ENCODE measurements at regions not wholly inside any gene's neighbourhood (a gene's known extent, or its start where the extent isn't known, plus 50 kb on each side); places are given as distances from the start of the nearest gene placed in this dataset.
"Not testable (repeated sequence)": the region's sequence is repeated elsewhere in the genome, so short reads cannot be mapped to it uniquely, and the experiment has no call there.

GRCh38 chr1:227508431-227508830 is 54.9 kb upstream of the ZNF678 start:
- H3K9ac ChIP-seq (ENCODE audit: low read length) = no peak overlapping the region
- no peak overlapping the region for H3K27ac ChIP-seq (ENCODE audit: low read depth, low read length)
- H3K9me3 ChIP-seq (ENCODE audit: control insufficient read depth, insufficient read depth, low read depth, low read length) = no peaks in the 10 kb centered on the region
- no peaks in the 10 kb centered on the region for H3K36me3 ChIP-seq (ENCODE audit: control insufficient read depth, insufficient read depth, low read length)
- no peak overlapping the region for H3K4me3 ChIP-seq (ENCODE audit: low read depth, low read length)
- no peaks in the 10 kb centered on the region for H3K4me1 ChIP-seq (ENCODE audit: control insufficient read depth, insufficient read depth, low read length)
- no peaks in the 10 kb centered on the region for H3K27me3 ChIP-seq (ENCODE audit: control insufficient read depth, insufficient read depth, low read length)

GRCh38 chr1:227506490-227507393 is 56.6 kb upstream of the ZNF678 start:
- H3K36me3 ChIP-seq (ENCODE audit: control insufficient read depth, insufficient read depth, low read length); H3K27ac ChIP-seq (ENCODE audit: low read depth, low read length); H3K9me3 ChIP-seq (ENCODE audit: control insufficient read depth, insufficient read depth, low read depth, low read length); H3K4me1 ChIP-seq (ENCODE audit: control insufficient read depth, insufficient read depth, low read length); H3K9ac ChIP-seq (ENCODE audit: low read length); H3K4me3 ChIP-seq (ENCODE audit: low read depth, low read length); H3K27me3 ChIP-seq (ENCODE audit: control insufficient read depth, insufficient read depth, low read length): not testable (repeated sequence)

DNA sequence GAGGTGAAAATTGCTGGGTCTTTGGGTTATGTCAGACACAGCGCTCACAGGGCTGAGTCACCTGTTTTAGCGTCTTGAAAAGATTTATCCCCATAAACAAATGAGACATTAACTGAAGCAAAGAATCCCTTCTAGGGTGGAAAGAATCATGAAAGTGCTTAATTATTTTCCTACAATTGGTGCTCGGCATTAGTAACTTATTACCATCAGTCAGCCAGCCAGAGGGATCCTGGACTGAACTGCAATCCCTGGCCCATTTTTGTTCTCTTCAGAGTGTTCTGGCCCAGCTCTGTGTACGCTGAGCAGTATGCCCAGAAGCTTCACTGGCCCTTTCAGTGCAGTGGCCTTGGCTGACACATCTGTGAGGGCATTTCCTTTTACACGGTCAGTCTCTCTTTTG is 67.3 kb upstream of the ZNF678 start:
- not testable (repeated sequence) for H3K9me3 ChIP-seq (ENCODE audit: control insufficient read depth, insufficient read depth, low read depth, low read length); H3K4me3 ChIP-seq (ENCODE audit: low read depth, low read length); H3K27me3 ChIP-seq (ENCODE audit: control insufficient read depth, insufficient read depth, low read length); H3K9ac ChIP-seq (ENCODE audit: low read length); H3K36me3 ChIP-seq (ENCODE audit: control insufficient read depth, insufficient read depth, low read length); H3K27ac ChIP-seq (ENCODE audit: low read depth, low read length); H3K4me1 ChIP-seq (ENCODE audit: control insufficient read depth, insufficient read depth, low read length)

GRCh38 chr1:227493863-227494551 is 69.3 kb upstream of the ZNF678 start:
- H3K9ac ChIP-seq (ENCODE audit: low read length); H3K9me3 ChIP-seq (ENCODE audit: control insufficient read depth, insufficient read depth, low read depth, low read length); H3K4me1 ChIP-seq (ENCODE audit: control insufficient read depth, insufficient read depth, low read length); H3K36me3 ChIP-seq (ENCODE audit: control insufficient read depth, insufficient read depth, low read length); H3K4me3 ChIP-seq (ENCODE audit: low read depth, low read length); H3K27me3 ChIP-seq (ENCODE audit: control insufficient read depth, insufficient read depth, low read length); H3K27ac ChIP-seq (ENCODE audit: low read depth, low read length): not testable (repeated sequence)

GRCh38 chr1:227490478-227490877 is 72.9 kb upstream of the ZNF678 start:
- no peaks in the 10 kb centered on the region; the same call in 1 of the 2 replicates for H3K27me3 ChIP-seq (ENCODE audit: control insufficient read depth, insufficient read depth, low read length)

GRCh38 chr1:227490001-227490400 is 73.4 kb upstream of the ZNF678 start:
- Histone ChIP-seq H3K9me3 (ENCODE audit: control insufficient read depth, insufficient read depth, low read depth, low read length) (peaks cover 27% of the 10 kb centered on the region), H3K9ac (ENCODE audit: low read length) (no peak overlapping the region), H3K4me3 (ENCODE audit: low read depth, low read length) (no peak overlapping the region), H3K4me1 (ENCODE audit: control insufficient read depth, insufficient read depth, low read length) (no peaks in the 10 kb centered on the region), H3K27ac (ENCODE audit: low read depth, low read length) (no peak overlapping the region), H3K36me3 (ENCODE audit: control insufficient read depth, insufficient read depth, low read length) (no peaks in the 10 kb centered on the region), H3K27me3 (ENCODE audit: control insufficient read depth, insufficient read depth, low read length) (no peaks in the 10 kb centered on the region; the same call in 1 of the 2 replicates)

More at GRCh38 chr1:227490478-227490877, 72.9 kb upstream of the ZNF678 start:
- Histone ChIP-seq H3K4me3 (ENCODE audit: low read depth, low read length) (no peak overlapping the region), H3K27ac (ENCODE audit: low read depth, low read length) (no peak overlapping the region), H3K36me3 (ENCODE audit: control insufficient read depth, insufficient read depth, low read length) (no peaks in the 10 kb centered on the region), H3K4me1 (ENCODE audit: control insufficient read depth, insufficient read depth, low read length) (no peaks in the 10 kb centered on the region), H3K9ac (ENCODE audit: low read length) (no peak overlapping the region), H3K9me3 (ENCODE audit: control insufficient read depth, insufficient read depth, low read depth, low read length) (peaks cover 27% of the 10 kb centered on the region)

DNA sequence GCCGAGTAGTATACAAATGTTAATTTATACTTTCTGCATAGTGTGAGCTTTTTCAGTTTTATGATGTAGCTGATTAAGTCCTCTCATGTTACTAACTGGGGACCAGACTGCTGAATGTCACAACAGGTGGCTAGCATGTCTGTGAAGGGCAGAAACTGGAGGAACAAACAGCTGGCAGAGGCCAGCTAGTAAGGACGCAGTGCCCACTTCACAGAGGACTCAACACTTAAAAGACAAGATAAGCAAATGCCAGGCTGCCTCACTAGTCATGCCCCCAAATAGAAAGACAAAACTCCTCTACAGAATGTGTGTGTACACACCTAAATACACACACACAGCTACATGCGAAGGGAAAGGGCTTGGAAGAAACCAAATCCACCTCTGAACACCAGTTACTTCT is 73.8 kb upstream of the ZNF678 start:
- H3K27me3 ChIP-seq (ENCODE audit: control insufficient read depth, insufficient read depth, low read length) = no peaks in the 10 kb centered on the region; the same call in 1 of the 2 replicates
- no peaks in the 10 kb centered on the region for H3K36me3 ChIP-seq (ENCODE audit: control insufficient read depth, insufficient read depth, low read length)
- H3K9ac ChIP-seq (ENCODE audit: low read length) = no peak overlapping the region
- H3K9me3 ChIP-seq (ENCODE audit: control insufficient read depth, insufficient read depth, low read depth, low read length) = peaks cover 27% of the 10 kb centered on the region
- H3K27ac ChIP-seq (ENCODE audit: low read depth, low read length) = no peak overlapping the region
- H3K4me1 ChIP-seq (ENCODE audit: control insufficient read depth, insufficient read depth, low read length) = no peaks in the 10 kb centered on the region
- H3K4me3 ChIP-seq (ENCODE audit: low read depth, low read length) = no peak overlapping the region

GRCh38 chr1:227487606-227488005 is 75.8 kb upstream of the ZNF678 start:
- H3K27ac ChIP-seq (ENCODE audit: low read depth, low read length) = no peak overlapping the region
- H3K4me3 ChIP-seq (ENCODE audit: low read depth, low read length) = no peak overlapping the region
- no peaks in the 10 kb centered on the region for H3K4me1 ChIP-seq (ENCODE audit: control insufficient read depth, insufficient read depth, low read length)
- no peaks in the 10 kb centered on the region; the same call in 1 of the 2 replicates for H3K27me3 ChIP-seq (ENCODE audit: control insufficient read depth, insufficient read depth, low read length)
- H3K9me3 ChIP-seq (ENCODE audit: control insufficient read depth, insufficient read depth, low read depth, low read length) = peaks cover 27% of the 10 kb centered on the region
- H3K9ac ChIP-seq (ENCODE audit: low read length) = no peak overlapping the region
- H3K36me3 ChIP-seq (ENCODE audit: control insufficient read depth, insufficient read depth, low read length) = no peaks in the 10 kb centered on the region

DNA sequence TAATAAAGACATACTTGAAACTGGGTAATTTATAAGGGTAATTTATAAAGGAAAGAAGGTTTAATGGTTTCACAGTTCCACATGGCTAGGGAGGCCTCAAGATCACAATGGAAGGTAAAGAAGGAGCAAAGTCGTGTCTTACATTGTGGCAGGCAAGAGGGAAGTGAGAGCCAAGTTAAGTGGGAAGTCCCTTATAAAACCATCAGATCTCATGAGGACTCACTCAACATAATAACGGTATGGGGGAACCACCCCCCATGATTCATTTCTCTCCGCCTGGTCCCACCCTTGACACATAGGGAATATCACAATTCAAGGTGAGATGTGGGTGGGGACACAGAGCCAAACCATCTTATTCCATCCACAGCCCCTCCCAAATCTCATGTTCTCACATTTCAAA is 76.8 kb upstream of the ZNF678 start:
- Histone ChIP-seq H3K9ac (ENCODE audit: low read length) (no peak overlapping the region), H3K9me3 (ENCODE audit: control insufficient read depth, insufficient read depth, low read depth, low read length) (peaks cover 27% of the 10 kb centered on the region), H3K27ac (ENCODE audit: low read depth, low read length) (no peak overlapping the region), H3K4me1 (ENCODE audit: control insufficient read depth, insufficient read depth, low read length) (no peaks in the 10 kb centered on the region), H3K27me3 (ENCODE audit: control insufficient read depth, insufficient read depth, low read length) (no peaks in the 10 kb centered on the region), H3K36me3 (ENCODE audit: control insufficient read depth, insufficient read depth, low read length) (no peaks in the 10 kb centered on the region), H3K4me3 (ENCODE audit: low read depth, low read length) (no peak overlapping the region)

DNA sequence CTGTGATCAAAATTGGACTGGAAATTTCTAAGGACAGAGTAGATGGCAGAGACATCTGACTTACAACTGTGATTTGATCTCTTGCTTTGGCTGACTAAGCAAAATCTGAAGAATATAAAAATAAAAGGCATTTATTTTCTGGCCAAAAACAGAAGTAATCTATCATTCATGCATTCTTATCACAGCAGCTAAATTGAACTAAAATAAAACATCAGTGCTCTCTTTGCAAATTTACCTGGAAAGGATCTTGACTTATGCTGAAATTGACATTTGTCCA is 81.4 kb upstream of the ZNF678 start:
- Histone ChIP-seq H3K27me3 (ENCODE audit: control insufficient read depth, insufficient read depth, low read length) (peaks cover 5% of the 10 kb centered on the region; the same call in 1 of the 2 replicates), H3K9ac (ENCODE audit: low read length) (no peak overlapping the region), H3K36me3 (ENCODE audit: control insufficient read depth, insufficient read depth, low read length) (no peaks in the 10 kb centered on the region), H3K9me3 (ENCODE audit: control insufficient read depth, insufficient read depth, low read depth, low read length) (peaks cover 10% of the 10 kb centered on the region), H3K27ac (ENCODE audit: low read depth, low read length) (no peak overlapping the region), H3K4me1 (ENCODE audit: control insufficient read depth, insufficient read depth, low read length) (no peaks in the 10 kb centered on the region), H3K4me3 (ENCODE audit: low read depth, low read length) (no peak overlapping the region)

DNA sequence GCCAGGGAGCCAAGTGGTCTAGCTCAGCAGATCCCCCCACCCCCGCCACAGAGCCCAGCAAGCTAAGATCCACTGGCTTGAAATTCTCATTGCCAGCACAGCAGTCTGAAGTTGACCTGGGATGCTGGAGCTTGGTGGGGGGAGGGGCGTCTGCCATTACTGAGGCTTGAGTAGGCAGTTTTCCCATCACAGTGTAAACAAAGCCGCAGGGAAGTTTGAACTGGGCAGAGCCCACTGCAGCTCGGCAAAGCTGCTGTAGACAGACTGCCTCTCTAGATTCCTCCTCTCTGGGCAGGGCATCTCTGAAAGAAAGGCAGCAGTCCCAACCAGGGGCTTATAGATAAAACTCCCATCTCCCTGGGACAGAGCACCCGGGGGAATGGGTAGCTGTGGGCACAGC is 89.3 kb upstream of the ZNF678 start:
- H3K4me3 ChIP-seq (ENCODE audit: low read depth, low read length); H3K27me3 ChIP-seq (ENCODE audit: control insufficient read depth, insufficient read depth, low read length); H3K4me1 ChIP-seq (ENCODE audit: control insufficient read depth, insufficient read depth, low read length); H3K36me3 ChIP-seq (ENCODE audit: control insufficient read depth, insufficient read depth, low read length); H3K9ac ChIP-seq (ENCODE audit: low read length); H3K27ac ChIP-seq (ENCODE audit: low read depth, low read length): not testable (repeated sequence)
- peaks cover 24% of the 10 kb centered on the region for H3K9me3 ChIP-seq (ENCODE audit: control insufficient read depth, insufficient read depth, low read depth, low read length)

Measured in HUES6 (cell line).